ENCODE measurements at regions not wholly inside any gene's neighbourhood (a gene's known extent, or its start where the extent isn't known, plus 50 kb on each side); places are given as distances from the start of the nearest gene placed in this dataset.

DNA sequence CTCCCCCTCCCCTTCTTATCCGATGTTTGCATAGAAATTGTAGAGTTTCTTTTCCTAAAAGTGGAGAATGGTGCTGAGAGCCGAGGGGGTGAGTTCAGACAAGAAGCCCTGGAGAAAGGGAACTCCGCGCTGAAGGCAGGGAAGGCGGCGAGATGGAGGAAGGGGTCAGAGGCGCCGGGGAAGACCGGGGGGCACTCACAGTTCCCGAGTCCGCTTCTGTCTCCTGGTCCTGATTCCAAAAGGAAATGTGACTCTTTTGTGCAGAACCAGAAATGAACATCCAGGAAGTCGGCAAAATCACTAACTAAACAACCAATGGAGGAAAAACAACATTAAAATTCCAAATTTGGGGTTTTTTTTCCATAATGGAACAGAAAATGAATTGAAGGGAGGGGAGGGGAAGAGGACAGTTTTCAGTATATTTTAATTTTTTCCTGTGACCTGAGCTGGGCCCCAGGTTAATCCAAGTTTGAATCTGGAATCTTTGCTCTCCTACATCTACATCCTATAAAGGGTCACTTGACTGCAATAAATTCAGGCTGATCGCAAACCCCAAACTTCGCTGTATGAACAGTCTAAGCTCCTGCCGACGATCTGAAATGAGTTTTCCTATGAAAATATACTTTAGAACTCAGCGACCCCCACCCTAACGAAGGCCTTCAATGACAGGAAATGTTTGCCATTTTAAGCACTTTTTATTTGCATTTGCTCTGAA, 252.3 kb downstream of the C16orf95 start:
- no peaks in the 10 kb centered on the region for H3K4me1 ChIP-seq (ENCODE audit: insufficient read depth, low read length, poor library complexity, severe bottlenecking)
- no peak overlapping the region for H3K4me3 ChIP-seq (ENCODE audit: low read depth, low read length, poor library complexity, severe bottlenecking)
- BruUV-seq (replicated peaks): no TSS peak
- no peak for DNase-seq (ENCODE audit: low spot score)
- H3K27ac ChIP-seq (ENCODE audit: low read depth, low read length, poor library complexity, severe bottlenecking): no peak overlapping the region
- CTCF ChIA-PET: no interaction called here
- TF ChIP-seq, protein P1, sequence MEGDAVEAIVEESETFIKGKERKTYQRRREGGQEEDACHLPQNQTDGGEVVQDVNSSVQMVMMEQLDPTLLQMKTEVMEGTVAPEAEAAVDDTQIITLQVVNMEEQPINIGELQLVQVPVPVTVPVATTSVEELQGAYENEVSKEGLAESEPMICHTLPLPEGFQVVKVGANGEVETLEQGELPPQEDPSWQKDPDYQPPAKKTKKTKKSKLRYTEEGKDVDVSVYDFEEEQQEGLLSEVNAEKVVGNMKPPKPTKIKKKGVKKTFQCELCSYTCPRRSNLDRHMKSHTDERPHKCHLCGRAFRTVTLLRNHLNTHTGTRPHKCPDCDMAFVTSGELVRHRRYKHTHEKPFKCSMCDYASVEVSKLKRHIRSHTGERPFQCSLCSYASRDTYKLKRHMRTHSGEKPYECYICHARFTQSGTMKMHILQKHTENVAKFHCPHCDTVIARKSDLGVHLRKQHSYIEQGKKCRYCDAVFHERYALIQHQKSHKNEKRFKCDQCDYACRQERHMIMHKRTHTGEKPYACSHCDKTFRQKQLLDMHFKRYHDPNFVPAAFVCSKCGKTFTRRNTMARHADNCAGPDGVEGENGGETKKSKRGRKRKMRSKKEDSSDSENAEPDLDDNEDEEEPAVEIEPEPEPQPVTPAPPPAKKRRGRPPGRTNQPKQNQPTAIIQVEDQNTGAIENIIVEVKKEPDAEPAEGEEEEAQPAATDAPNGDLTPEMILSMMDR (conservative IDR thresholded peaks at IDR 0.05; ENCODE audit: low read depth, low read length): no peak
- no peak for TF ChIP-seq EZH2 (IDR thresholded peaks at IDR 0.05; ENCODE audit: borderline replicate concordance, low read depth, low read length, poor library complexity, severe bottlenecking)
- intact Hi-C loops (cut with micrococcal nuclease; ENCODE audit: unreplicated experiment): loop anchor here (10.0 kb wide), 1 partner anchor 230 kb away; no protein-coding TSS in a partner anchor
- H3K9me3 ChIP-seq (ENCODE audit: low read depth, low read length, poor library complexity, severe bottlenecking): no peaks in the 10 kb centered on the region
- no peaks in the 10 kb centered on the region for H3K27me3 ChIP-seq (replicated peaks; ENCODE audit: insufficient read depth, low read depth, low read length, poor library complexity)
- no peaks in the 10 kb centered on the region for H3K36me3 ChIP-seq (ENCODE audit: insufficient read depth, low read length, poor library complexity, severe bottlenecking)
- POLR2A ChIA-PET (ENCODE audit: low non-redundant PET): no interaction called here

GRCh38 chr16:87065446-87066132, 251.6 kb downstream of the C16orf95 start:
- Histone ChIP-seq H3K27ac (ENCODE audit: low read depth, low read length, poor library complexity, severe bottlenecking) (no peak overlapping the region), H3K4me3 (ENCODE audit: low read depth, low read length, poor library complexity, severe bottlenecking) (no peak overlapping the region), H3K27me3 (replicated peaks; ENCODE audit: insufficient read depth, low read depth, low read length, poor library complexity) (no peaks in the 10 kb centered on the region), H3K36me3 (ENCODE audit: insufficient read depth, low read length, poor library complexity, severe bottlenecking) (no peaks in the 10 kb centered on the region), H3K4me1 (ENCODE audit: insufficient read depth, low read length, poor library complexity, severe bottlenecking) (no peaks in the 10 kb centered on the region), H3K9me3 (ENCODE audit: low read depth, low read length, poor library complexity, severe bottlenecking) (no peaks in the 10 kb centered on the region)
- no peak for TF ChIP-seq EZH2 (IDR thresholded peaks at IDR 0.05; ENCODE audit: borderline replicate concordance, low read depth, low read length, poor library complexity, severe bottlenecking)
- TF ChIP-seq, protein P1 (conservative IDR thresholded peaks at IDR 0.05; ENCODE audit: low read depth, low read length): no peak
- ChIA-PET CTCF (interaction anchor here (0.6 to 1.0 kb wide), 2 partner anchors 11 to 29 kb away, joined by 3 to 4 read pairs; no protein-coding TSS in a partner anchor), POLR2A (ENCODE audit: low non-redundant PET) (no interaction called here)
- BruUV-seq (replicated peaks): no TSS peak
- intact Hi-C loops (cut with micrococcal nuclease; ENCODE audit: unreplicated experiment): loop anchor here (10.0 kb wide), 1 partner anchor 229 kb away; no protein-coding TSS in a partner anchor
- DNase-seq (ENCODE audit: low spot score): no peak

DNA sequence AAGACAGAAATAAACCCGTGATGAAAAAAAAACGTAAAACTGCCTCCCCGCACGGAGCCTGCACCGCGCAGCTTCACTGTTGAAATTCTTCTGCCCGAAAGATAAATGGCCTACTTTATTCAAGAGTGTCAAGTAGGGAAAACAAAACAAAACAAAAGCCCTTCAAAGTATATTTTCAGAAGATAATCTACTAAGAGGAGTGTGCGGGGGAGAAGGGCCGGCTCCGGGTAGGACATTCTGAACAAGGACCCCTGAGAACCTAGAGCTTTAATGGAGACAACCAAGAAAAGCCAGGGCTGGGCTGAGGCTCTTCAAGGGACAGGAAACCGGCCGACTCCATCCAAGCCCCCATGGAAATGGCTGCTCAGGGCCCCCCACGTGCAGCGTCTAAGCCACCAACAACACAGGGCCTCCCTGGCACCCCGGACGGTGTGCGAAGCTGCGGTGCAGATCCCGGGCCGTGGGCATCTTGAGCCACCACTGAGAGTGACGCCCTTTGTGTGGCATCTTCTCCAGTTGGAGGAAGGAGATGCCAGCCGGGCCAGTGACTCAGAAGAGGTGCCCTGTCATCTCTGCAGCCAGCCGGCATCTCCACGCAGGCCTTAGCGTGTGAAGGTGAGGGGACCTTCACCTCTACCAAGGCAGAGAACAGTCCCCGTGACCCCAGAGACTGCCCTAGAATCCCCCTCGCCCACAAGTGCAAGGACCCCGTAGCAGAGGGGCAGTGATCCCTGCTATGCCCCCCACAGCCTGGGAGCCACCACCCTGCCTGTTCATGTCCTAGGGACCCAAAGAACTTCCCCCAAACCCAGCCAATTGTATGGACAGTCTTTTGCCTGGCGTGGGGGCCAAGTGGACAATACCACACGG, 250.8 kb downstream of the C16orf95 start:
- Histone ChIP-seq H3K9me3 (ENCODE audit: low read depth, low read length, poor library complexity, severe bottlenecking) (no peaks in the 10 kb centered on the region), H3K27me3 (replicated peaks; ENCODE audit: insufficient read depth, low read depth, low read length, poor library complexity) (no peaks in the 10 kb centered on the region), H3K4me3 (ENCODE audit: low read depth, low read length, poor library complexity, severe bottlenecking) (no peak overlapping the region), H3K36me3 (ENCODE audit: insufficient read depth, low read length, poor library complexity, severe bottlenecking) (no peaks in the 10 kb centered on the region), H3K27ac (ENCODE audit: low read depth, low read length, poor library complexity, severe bottlenecking) (no peak overlapping the region), H3K4me1 (ENCODE audit: insufficient read depth, low read length, poor library complexity, severe bottlenecking) (no peaks in the 10 kb centered on the region)
- no peak for DNase-seq (ENCODE audit: low spot score)
- ChIA-PET CTCF (interaction anchor here (1.0 kb wide), 1 partner anchor 11 kb away, joined by 3 read pairs; no protein-coding TSS in a partner anchor), POLR2A (ENCODE audit: low non-redundant PET) (no interaction called here)
- TF ChIP-seq EZH2 (IDR thresholded peaks at IDR 0.05; ENCODE audit: borderline replicate concordance, low read depth, low read length, poor library complexity, severe bottlenecking): no peak
- TF ChIP-seq, protein P1 (conservative IDR thresholded peaks at IDR 0.05; ENCODE audit: low read depth, low read length): no peak
- no TSS peak for BruUV-seq (replicated peaks)
- intact Hi-C loops (cut with micrococcal nuclease; ENCODE audit: unreplicated experiment): loop anchor here (10.0 kb wide), 1 partner anchor 228 kb away; no protein-coding TSS in a partner anchor
